ENCODE measurements at regions not wholly inside any gene's neighbourhood (a gene's known extent, or its start where the extent isn't known, plus 50 kb on each side); places are given as distances from the start of the nearest gene placed in this dataset.
"Not testable (repeated sequence)": the region's sequence is repeated elsewhere in the genome, so short reads cannot be mapped to it uniquely, and the experiment has no call there.

DNA sequence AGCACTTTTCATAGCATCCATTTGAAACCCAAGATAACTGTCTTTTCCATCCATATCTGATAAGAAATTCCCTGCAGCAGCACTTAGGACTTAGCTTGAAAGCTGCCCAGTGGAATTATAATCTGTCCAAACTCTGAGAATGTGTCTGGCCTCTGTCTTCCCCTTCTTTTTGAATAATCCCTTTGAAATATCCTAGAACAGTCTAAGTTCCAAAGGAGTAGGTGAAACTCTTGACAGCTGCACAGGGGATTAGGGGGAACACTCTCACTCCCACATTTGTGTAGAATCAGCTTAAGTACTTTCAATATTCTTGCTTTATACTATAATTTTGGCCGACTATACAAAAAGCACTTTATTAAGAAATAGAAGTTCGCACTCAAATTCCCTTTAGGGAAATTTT is 157.7 kb downstream of the PAPSS1 start:
- intact Hi-C loops (cut with DNase I), result no loop called here
- DNase-seq (ENCODE audit: low spot score), result no peak

DNA sequence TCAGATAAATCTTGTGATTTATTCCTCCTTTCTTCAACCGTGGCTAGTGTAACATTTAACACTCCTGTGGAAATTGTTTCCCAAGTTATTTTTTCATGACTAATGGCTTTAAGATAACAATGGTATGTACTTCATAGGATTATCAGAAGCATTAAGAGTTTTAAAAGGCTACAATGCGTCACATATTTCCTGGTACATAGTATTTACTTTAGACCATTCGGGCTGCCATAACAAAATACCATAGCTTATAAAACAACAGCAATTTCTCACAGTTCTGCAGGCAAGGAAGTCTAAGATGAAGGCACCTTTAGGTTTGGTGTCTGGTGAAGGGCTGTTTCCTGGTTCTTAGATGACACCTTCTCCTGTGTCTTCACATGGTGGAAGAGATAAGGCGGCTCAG is 158.6 kb downstream of the PAPSS1 start:
- intact Hi-C loops (cut with DNase I), result no loop called here
- DNase-seq (ENCODE audit: low spot score), result no peak

- DNase-seq (ENCODE audit: low spot score), result no peak
- intact Hi-C loops (cut with DNase I), result no loop called here
Observed at GRCh38 chr4:107559653-107560052, 160.4 kb downstream of the PAPSS1 start.

GRCh38 chr4:107552306-107552705 is 167.7 kb downstream of the PAPSS1 start:
- no peak for DNase-seq (ENCODE audit: low spot score)
- intact Hi-C loops (cut with DNase I), result no loop called here

- no peak for DNase-seq (ENCODE audit: low spot score)
- intact Hi-C loops (cut with DNase I), result no loop called here
Observed at GRCh38 chr4:107548211-107548905, 171.7 kb downstream of the PAPSS1 start.

- intact Hi-C loops (cut with DNase I), result no loop called here
- no peak for DNase-seq (ENCODE audit: low spot score)
Observed at GRCh38 chr4:107546638-107547037, 173.4 kb downstream of the PAPSS1 start.

- DNase-seq (ENCODE audit: low spot score), result no peak
- intact Hi-C loops (cut with DNase I), result no loop called here
Observed at GRCh38 chr4:107541511-107541910, 178.5 kb downstream of the PAPSS1 start.

DNA sequence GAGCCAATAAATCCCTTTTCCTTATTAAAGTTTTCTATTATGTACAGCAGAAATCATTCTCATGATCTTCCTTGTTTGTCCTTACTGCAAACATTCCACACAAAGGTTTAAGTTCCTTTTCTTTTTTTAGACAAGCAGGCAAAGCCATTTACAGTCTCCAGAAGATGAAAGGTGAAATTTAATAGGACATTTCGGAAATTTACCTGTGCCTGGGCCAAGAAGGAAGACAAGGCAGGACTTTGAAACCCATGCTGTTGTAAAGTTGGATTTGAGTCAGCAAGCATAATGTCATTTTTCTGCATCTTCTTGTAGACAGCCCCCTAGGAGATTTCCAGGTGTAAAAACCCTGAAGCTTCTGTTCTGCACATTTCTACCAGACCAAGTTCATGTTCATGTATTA is 188.1 kb downstream of the PAPSS1 start:
- no peak for DNase-seq (ENCODE audit: low spot score)
- intact Hi-C loops (cut with DNase I), result no loop called here

GRCh38 chr4:107520368-107520767 is 199.7 kb downstream of the PAPSS1 start:
- DNase-seq (ENCODE audit: low spot score), result no peak
- intact Hi-C loops (cut with DNase I), result no loop called here

DNA sequence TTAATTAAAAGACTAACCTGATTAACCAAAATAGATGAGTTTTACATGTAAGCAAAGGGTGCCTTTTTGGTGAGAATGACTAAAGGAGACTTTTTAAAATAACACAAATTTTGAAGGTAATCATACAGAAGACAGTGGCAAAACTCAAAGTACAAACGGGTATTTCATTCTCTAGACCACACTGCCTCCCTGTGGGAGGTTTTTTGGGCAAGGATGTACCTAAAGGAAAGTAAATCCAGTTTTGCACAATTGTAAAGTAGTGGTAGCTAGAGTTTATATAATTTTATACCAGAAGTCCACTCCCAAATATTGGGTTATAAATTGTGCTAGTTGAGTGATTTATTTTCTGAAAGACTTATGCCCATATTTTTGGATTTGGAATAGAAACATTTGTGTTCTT is 201.0 kb downstream of the PAPSS1 start:
- no peak for DNase-seq (ENCODE audit: low spot score)
- intact Hi-C loops (cut with DNase I), result no loop called here

DNA sequence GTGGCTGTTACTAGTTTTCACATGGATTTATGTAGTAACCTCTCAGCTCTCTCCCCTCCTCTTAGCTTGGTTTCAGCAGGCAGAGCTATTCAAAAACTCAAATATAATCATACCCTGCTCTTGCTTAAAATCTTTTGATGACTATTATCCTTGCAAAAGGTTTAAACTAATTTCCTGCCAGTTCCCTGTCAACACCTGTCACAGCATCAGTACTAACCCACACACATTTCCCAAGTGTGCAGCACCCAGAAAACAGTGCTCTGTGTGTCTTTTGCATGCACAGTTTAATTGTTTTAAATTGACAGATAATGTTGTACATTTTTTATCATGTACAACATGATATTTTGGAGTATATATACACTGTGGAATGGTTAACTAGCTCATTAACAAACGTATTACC is 202.0 kb downstream of the PAPSS1 start:
- no peak for DNase-seq (ENCODE audit: low spot score)
- intact Hi-C loops (cut with DNase I), result no loop called here

DNA sequence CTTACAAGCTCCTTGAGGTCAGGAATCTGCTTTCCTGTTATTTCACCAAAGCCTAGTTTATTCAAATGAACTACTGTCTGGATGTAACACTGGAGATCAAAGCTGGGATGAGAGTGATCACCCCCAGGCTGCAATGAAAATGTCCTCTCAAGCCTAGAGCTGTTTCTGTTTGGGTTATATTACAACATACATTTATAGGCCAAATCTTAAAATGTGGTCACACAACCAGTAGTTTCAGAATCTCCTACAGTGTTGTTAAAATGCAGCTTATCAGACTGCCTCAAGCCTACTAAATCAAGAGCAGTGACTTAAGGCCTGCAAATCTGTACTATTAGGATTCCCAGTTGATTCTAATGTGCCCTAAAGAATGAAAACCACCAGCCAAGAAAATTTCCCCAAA is 207.5 kb downstream of the PAPSS1 start:
- DNase-seq (ENCODE audit: low spot score), result no peak
- intact Hi-C loops (cut with DNase I), result no loop called here

- DNase-seq (ENCODE audit: low spot score), result no peak
- intact Hi-C loops (cut with DNase I), result no loop called here
Observed at GRCh38 chr4:107509615-107510014, 210.4 kb downstream of the PAPSS1 start.

DNA sequence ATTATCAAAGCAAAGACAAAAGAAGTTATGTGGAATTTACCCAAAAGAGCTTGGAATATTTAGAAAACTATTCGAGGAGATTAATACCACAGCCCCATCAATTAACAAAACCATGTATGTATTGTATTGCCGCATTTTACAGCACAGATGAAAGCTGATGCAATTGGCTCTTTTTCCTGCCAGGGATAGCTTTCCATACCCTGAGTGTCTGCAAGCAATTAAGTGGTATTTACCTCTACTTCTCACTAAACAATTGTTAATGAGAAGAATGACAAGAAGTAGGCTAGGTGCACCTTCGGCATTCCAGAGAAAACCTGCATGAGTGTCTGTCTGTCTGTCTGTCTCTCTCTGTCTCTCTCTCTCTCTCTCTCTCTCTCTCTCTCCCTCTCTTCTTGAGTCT is 219.5 kb downstream of the PAPSS1 start:
- no peak for DNase-seq (ENCODE audit: low spot score)
- intact Hi-C loops (cut with DNase I), result no loop called here

- no peak for DNase-seq (ENCODE audit: low spot score)
- intact Hi-C loops (cut with DNase I), result no loop called here
Observed at GRCh38 chr4:107497054-107497453, 223.0 kb downstream of the PAPSS1 start.

GRCh38 chr4:107492566-107492965 is 227.5 kb downstream of the PAPSS1 start:
- intact Hi-C loops (cut with DNase I), result no loop called here
- DNase-seq (ENCODE audit: low spot score), result no peak

DNA sequence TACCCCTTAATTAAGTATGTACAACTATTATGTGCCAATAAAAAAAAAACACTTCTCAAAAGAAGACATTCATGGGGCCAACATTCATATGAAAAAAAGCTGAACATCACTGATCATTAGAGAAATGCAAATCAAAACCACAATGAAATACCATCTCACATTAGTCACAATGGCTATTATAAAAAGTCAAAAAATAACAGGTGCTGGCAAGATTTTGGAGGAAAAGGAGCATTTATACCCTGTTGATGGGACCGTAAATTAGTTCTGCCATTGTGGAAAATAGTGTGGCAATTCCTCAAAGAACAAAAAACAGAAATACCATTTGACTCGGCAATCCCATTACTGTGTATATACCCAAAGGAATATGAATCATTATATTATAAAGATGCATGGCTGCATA is 229.9 kb downstream of the PAPSS1 start:
- intact Hi-C loops (cut with DNase I), result no loop called here
- no peak for DNase-seq (ENCODE audit: low spot score)

GRCh38 chr4:107483621-107484020 is 236.4 kb downstream of the PAPSS1 start:
- intact Hi-C loops (cut with DNase I); DNase-seq (ENCODE audit: low spot score): not testable (repeated sequence)

GRCh38 chr4:107482546-107482945 is 237.5 kb downstream of the PAPSS1 start:
- intact Hi-C loops (cut with DNase I), result no loop called here
- no peak for DNase-seq (ENCODE audit: low spot score)

DNA sequence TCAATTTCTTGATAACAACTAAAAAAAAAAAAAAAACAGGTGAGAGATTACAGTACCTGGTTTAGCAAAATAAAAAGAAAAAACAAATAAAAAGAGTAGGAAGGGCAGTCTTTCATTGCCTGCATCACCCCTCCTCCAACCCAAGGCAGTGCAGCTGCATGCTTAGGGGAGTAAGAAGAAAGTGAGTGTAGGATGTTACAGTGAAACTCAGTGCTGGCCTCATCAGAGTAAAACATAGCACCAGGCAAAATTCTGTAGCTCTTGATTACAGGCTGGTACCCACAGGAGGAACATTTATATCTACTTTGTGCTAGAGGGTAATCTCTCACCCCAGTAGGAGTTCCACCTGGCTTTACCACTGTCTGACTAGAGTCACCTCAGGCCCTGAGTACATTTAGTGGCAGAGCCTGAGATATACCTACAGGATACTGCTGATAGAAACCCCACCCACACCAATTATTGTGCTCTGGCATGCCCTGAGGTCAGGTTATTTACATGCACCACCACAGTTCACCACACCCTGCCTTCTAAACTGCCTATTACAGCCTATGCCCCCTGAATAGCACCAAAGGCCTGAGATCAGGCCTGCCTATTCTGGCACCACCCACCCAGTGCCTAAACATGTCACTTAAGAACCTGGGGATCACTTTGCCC is 241.6 kb downstream of the PAPSS1 start:
- DNase-seq (ENCODE audit: low spot score), result no peak
- intact Hi-C loops (cut with DNase I), result no loop called here

DNA sequence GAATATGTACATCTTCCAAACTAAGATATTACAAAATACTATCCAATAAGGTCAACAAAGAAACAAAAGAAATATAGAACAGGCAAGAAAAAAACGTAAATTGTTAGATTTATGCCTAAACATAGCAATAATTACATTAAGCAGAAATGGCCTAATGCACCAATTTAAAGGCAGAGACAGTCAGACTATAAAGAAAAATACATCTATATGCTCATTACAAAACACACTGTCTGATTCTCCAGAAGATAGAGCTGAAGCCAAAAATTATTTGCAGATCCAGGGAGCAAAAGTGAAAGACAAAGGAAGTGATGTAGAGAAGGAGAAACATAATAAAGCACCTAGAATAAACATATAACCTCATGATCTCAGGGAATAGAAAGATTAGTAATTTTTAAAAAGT is 246.9 kb downstream of the PAPSS1 start:
- intact Hi-C loops (cut with DNase I), result no loop called here
- DNase-seq (ENCODE audit: low spot score), result no peak

All from cardiac septum (tissue), 1 donor.